Sciatic nerve (tissue), 2 donors: ENCODE measurements at regions not wholly inside any gene's neighbourhood (a gene's known extent, or its start where the extent isn't known, plus 50 kb on each side); places are given as distances from the start of the nearest gene placed in this dataset.
"Not testable (repeated sequence)": the region's sequence is repeated elsewhere in the genome, so short reads cannot be mapped to it uniquely, and the experiment has no call there.

Source experiments
- ATAC-seq: fragments of 200-7000 bp; cut with Tn5 transposase; one replicate; pipeline ENCODE4 v1.9.1; 2020; ENCODE audit warnings: mild to moderate bottlenecking, moderate library complexity
- DNase-seq: peaks from one replicate; pipeline ENCODE4 v3.0.0-alpha.2; 2020; ENCODE audit warnings: low spot score
- intact Hi-C: fragments of 100-400 bp; cut with DNase I; formaldehyde crosslinking; loops from one replicate; pipeline ENCODE4 v1.14.2; 2022
- donor health status: DM: no; HTN: no; CAD: no.
- donor health status: DM: no; HTN: no; CAD: no.

DNA sequence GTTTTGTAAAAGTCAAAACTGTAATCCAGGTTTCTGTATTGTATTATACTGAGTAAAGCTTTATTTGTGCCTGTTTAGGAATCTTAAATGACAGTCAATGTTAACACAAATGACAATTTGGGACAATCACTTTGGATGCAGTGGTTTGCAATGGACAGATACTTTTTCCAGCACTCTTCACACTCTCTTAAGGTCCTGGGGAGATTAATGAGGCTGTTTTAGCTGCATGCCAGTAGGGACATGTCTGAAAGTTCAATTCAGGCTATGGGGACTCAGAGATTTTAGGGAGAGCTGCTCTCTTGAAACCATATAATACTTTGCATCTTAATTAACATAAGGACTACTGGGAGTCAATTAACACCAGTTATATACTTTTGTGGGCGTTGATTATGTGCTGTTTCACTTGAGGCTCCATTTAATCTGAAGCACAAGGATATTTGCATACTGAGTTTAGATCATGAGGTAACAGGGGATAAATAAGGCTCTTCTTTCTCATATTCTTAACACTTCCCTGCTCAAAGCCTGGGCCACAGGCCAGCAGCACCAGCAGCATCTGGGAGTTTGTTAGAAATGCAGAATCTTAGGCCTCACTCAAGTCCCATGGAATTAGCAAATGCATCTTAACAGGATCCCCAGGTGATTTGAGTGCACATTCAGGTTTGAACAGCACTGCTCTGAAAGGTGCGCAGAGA, 972.8 kb downstream of the PLOD2 start:
- DNase-seq = no peak
- ATAC-seq = no peak

DNA sequence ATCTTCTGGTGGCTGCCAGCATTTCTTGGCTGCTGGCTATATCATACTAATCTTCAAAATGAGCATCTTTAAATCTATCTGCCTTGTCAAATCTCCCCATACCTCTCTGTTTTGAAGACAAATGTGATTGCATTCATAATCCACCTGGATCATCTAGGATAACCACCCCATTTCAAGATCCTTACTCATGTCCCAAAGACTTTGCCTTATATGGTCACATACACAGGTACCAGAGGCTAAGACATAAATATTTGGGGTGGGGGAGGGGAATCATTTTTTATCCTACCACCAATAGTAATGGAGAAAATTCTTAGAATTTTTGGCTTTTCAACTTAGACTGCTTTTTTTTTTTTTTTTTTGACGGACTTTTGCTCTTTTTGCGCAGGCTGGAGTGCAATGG, 970.8 kb downstream of the PLOD2 start:
- no peak for ATAC-seq
- no peak for DNase-seq
- intact Hi-C loops = no loop called here

More for the DNA sequence above, 972.8 kb downstream of the PLOD2 start:
- intact Hi-C loops = no loop called here

DNA sequence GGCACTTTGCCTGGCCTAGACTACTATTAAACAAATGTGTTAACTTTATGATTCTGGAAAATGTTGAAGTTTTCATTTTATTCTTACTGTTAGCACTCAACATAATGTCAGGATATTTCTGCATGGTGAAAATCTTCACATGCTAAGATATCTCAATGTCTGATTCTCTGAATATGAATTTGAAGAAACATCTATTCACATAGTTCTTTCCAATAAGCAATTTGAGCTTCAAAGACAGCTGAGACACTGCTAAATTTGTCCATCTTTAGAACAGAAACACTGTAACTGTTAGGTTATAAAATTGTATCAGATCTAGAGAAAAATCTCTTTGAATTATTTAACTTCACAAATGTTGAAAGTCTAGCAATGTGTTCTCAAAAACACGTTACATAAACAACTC, 970.2 kb downstream of the PLOD2 start:
- DNase-seq (no peak), ATAC-seq (no peak)
- intact Hi-C loops = no loop called here

DNA sequence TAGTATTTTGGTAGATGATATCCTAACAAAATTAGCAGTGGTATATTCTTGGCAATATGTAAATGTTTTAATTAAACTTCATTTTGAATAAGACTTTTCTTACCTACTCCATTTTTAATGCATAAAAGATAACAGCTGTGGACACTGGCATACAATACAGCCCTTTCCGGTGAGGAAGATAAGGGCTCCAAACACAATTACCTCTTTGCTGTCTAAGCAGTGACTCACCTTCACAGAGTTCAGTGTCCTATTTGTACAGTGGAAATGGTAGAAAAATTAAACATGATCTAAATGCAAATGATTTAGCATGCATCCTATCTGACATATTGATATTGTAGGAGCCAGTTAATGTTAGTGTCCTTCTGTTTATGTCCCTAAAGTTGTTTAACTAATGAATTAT, 969.4 kb downstream of the PLOD2 start:
- no peak for DNase-seq
- intact Hi-C loops = no loop called here
- no peak for ATAC-seq

DNA sequence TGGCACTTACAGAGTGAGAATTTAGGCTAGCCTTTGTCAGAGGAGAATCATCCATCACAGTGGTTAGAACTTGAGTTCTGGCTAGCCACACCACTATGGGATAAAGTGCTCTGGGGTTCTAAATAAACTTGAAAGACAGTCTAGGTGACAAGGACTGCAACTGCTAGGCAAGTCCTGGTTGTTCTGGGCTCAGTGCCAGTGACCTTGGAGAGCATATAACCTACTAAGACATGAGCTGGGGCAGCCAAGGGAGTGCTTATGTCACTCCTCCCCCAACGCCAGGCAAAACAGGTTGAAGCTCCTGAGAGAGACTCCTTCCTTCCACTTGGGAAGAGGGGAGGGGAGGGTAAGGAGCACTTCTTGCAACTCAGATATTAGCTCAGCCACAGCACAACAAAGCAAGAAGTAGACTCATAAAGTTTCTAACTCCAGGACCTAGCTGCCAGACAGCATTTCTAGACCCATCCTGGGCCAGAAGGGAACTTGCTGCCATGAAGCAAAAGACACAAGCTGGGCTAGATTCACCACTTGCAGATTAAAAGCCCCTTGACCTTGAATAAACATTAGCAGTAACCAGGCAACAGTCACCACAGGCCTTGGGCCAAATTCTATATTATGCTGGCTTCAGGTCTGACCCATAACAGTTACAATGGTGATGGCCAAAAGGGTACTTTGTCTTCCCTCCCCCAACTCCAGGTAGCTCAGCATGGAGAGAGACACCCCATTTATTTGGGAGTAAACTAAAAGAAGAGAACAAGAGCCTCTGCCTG, 963.7 kb downstream of the PLOD2 start:
- no peak for DNase-seq
- ATAC-seq = no peak
- intact Hi-C loops = no loop called here

DNA sequence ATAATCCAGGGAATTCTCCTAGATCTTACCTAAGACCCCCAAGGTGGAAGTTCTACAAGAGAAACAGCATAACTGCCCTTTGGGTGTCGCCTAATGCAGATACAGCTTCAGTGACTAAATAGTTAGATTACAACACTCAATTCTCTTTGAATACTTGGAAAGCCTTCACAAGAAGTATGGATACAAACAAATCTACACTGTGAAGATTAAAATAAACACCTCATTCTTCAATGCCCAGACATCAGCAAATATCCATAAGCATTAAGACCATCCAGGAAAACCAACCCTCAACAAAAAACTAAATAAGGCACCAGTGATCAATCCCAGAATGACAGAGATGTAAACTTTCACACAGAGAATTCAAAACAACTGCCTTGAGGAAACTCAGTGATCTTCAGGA, 963.2 kb downstream of the PLOD2 start:
- intact Hi-C loops = no loop called here
- DNase-seq = no peak
- ATAC-seq = no peak

DNA sequence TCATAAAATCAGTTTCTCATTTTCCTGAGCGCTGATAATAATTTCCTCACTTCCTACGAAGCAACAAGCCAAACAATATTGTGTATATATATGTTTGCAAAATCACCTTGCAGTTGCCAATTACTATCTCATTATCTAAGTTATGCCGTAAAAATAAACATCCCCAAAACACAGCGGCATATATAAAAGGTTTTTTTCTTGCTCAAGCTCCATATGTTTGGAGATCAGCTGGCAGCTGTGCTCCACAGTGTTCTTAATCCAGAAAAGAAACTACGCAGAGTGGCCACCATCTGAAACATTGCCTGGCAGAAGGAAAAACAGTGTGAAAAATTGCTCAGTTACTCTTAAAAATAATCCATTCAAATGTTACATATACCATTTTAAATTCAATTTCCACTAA, 951.4 kb downstream of the PLOD2 start:
- intact Hi-C loops = no loop called here
- DNase-seq (no peak), ATAC-seq (no peak)

DNA sequence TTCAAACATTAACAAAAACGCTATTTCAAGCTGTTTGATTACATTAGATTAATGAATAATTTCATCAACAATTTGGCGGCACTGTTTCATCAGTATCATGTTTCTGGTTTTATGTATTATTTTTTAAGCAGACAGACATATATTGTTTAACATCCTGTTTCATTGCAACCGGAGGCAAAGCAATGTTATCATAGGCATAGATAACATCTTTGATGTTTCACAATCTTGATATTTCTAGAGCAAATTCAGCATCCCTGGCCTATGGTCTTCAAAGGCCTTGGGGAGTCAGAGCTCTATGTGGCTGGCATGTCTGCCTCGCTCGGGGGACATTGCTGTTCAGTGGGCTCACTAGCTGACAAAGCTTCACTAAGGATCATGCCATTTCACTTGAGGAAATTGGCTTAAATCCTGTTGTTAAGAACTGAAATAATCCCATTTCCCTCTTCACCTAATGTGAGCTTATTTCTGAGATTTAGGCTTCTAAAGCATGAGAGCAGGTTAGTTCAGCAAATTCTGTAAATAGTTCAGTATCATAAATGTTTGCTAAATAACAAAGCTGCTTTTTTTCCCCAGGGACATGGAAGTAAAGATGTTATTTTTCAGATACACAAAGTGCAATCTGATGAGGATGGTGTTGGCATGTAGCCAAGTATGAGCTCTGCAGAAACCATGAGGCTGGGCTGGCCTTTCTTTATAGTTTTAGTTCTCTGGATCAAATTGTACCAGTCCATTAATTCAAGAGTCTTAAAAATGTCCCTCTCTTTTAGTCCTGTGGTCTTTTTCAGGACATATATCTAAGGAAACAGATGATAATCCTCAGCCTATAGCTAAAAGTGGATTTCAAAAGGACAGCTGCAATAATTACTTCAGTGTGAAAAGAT, 941.4 kb downstream of the PLOD2 start:
- DNase-seq (no peak), ATAC-seq (no peak)
- intact Hi-C loops = no loop called here

DNA sequence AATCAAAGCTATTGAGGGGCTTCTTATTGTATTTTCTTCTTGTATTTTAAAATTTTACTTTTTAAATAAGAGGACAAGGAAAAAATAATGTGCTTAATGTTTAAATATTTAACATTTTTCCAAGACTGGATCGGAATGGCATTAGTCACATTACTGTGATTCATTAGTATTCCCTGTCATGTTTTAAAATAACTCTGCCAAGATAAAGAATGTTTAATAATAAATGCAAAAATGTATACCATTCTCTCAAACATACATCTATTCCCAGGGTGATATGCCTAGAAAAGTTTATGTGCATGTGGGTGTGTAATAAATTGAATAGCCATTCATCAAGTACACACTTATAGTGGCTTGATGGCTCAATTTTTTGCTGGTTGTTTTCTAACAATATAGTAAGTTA, 936.1 kb downstream of the PLOD2 start:
- ATAC-seq (no peak), DNase-seq (no peak)
- intact Hi-C loops = no loop called here

DNA sequence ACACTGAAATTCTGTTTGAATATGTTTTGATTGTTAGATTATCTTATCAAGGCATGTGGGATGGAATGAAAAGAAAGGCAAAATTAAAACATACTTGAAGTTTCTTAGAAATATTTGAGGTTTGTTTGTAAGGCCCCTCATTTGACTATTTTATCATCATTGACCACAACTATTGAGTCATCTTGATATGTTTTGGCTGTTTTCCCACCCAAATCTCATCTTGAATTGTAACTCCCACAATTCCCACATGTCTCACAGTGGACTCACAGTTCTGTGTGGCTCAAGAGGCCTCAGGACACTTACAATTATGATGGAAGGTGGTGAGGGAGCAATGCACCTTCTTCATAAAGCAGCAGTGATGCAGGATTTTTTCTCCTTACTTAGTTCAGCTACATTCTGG, 917.1 kb downstream of the PLOD2 start:
- DNase-seq = no peak
- intact Hi-C loops = no loop called here
- no peak for ATAC-seq

DNA sequence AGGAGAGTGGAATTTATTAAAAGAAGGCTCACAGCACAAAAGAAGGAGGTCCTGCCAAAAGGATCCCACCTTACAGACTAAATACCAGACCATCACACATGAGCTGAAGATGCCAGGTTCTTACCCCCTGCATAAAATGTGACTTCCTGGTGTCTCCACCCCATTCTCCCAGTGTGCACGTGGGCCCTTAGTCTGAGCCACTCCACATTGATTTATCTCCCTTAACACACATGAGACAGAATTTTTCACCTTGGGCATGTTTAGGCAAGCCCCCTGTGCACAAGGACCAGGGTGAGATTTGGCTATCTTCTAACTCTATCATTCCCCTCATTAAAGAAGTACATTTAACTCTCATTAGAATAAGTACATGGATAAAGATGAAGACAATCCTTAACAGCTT, 916.7 kb downstream of the PLOD2 start:
- intact Hi-C loops = no loop called here
- no peak for DNase-seq
- no peak for ATAC-seq

DNA sequence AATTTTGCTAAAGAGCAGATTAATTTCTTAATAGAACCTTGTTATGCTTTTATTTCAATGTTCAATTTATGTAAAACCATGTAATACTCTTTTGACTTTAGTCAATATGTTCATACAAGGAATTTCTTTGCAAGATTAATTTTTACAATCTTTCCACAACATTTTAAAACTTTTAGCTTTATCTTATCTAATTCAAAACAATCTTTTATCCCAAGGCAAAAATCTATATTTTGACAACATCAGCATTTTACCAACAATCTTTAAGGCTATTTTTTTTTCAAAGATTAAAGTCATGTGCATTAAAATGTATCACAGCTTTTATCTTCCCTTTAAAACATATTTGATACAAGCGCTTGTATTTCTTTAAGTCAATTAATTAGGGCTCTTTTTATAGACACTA, 914.7 kb downstream of the PLOD2 start:
- DNase-seq (no peak), ATAC-seq (no peak)
- intact Hi-C loops = no loop called here

DNA sequence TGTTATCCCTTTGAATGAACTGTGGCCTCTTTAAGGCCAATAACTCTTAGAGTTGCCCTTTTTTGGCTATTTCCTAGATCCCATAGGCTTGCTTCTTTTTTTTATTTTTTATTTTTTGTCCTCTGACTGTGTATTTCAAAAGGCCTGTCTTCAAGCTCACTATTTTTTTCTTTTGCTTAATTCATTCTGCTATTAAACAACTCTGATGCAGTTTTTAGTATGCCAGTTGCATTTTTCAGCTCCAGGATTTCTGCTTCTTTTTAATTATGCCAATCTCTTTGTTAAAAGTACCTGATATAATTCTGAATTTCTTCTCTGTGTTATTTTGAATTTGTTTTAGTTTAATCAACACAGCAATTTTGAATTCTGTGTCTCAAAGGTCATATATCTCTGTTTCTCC, 912.1 kb downstream of the PLOD2 start:
- intact Hi-C loops = no loop called here
- ATAC-seq = no peak

DNA sequence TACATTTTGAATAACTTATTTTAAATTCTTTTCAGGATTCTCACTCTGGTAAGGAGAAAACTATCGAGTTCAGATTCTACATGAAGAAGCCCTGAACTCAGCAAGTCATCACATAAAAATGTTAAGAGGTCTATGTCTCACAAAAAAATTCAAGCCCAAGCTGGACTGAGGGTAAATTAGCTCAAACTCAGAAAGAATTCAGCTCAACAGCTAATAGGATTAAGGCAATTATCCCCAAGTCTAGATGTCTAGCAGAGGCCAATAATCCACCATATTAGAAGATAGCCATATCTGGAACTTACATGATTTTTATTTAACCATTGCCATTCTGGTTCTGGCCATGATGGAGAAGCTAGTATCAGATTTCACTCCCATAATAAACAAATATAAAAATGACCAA, 909.7 kb downstream of the PLOD2 start:
- ATAC-seq = no peak
- DNase-seq = no peak
- intact Hi-C loops = no loop called here

More for the DNA sequence above, 912.1 kb downstream of the PLOD2 start:
- DNase-seq = no peak

DNA sequence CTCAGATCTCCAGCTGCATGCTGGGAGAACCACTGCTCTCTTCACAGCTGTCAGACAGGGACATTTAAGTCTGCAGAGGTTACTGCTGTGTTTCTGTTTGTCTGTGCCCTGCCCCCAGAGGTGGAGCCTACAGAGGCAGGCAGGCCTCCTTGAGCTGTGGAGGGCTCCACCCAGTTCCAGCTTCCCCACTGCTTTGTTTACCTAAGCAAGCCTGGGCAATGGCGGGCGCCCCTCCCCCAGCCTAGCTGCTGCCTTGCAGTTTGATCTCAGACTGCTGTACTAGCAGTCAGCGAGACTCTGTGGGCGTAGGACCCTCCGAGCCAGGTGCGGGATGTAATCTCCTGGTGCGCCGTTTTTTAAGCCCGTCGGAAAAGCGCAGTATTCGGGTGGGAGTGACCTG, 903.0 kb downstream of the PLOD2 start:
- ATAC-seq, DNase-seq, intact Hi-C loops: not testable (repeated sequence)

DNA sequence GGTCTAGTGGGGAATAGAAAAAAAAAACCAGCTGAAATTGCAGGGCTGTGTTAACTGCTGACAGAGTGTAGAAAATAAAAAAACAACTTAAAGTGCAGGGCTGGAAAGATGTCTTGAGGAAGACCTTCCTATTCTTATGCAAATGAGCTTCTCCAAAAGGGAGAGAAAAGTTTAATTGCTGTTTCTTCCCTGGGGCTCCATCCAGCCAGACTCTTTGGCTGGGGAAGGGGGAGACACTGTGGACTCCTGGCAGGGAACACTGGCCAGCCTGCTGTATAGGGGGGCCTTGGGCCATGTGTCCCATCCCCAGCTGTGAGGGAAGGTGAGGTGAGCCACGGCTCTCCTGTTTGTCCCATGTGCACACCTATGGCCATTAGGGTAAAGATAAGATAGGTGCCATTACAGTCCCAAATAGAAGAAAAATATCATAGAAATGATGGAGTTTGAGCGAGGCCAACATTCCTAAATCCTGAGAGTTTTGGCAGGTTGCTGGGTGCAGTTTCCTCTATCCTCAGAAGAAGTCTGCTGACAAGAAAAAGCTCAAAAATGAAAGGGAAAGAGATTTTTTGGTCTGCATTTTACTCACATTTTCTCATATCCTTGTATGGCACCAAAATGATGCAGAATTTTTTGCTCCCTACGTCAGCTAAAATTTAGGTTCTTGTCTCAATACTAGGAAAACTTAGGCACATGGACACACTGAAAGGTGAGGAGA, 901.7 kb downstream of the PLOD2 start:
- intact Hi-C loops = no loop called here
- ATAC-seq (no peak), DNase-seq (no peak)

DNA sequence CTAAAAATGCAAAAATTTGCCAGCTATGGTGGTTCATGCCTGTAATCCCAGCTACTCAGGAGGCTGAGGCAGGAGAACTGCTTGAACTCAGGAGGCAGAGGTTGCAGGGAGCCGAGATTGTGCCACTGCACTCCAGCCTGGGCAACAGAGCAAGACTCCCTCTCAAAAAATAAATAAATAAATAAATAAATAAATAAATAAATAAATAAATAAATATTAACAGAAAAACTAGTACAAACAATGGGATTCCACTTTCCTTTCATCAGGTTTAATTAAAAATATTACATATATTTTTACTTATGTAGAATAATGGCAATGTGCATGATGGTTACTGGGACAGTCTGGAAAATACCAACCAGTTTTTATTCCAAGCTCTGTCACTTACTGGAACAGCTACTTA, 897.5 kb downstream of the PLOD2 start:
- DNase-seq, ATAC-seq, intact Hi-C loops: not testable (repeated sequence)

DNA sequence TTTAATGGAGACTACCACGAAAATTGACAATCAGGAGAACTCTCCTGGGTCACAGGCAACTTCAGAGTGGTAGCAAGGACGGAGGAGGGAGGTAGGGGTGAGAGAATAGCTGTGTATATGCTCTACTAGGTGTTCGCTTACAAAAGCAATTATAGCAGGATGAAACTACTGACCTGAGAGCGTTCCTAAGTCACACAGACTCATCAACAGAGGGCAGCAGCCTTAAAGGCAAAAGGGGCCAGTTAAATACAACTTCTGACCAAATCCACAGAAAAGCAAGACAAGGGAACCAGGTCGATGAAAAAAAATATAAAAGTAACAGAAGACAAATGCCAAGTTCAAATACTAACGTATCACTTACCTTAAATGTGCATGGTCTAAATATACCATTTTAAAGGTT, 894.6 kb downstream of the PLOD2 start:
- ATAC-seq (no peak), DNase-seq (no peak)
- intact Hi-C loops = no loop called here

DNA sequence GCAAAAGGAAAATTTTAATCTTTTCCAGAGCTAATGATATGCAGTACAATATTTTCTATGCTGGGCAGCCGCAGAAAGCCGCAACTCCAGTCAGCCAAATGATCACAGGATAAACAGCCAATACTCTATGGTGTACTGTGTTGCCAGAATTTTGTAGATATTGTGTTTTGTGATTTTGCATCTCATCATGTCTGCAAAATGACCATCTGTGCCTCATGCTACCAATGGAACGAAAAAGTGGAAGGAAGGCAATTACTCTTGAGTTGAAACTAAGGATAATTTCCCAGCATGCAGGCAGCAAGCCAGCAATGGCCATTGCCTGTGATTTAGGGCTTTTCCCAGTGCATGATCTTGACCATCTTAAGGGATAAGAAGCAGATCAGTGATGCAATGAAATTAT, 891.9 kb downstream of the PLOD2 start:
- no peak for DNase-seq
- no peak for ATAC-seq
- intact Hi-C loops = no loop called here
